ENCODE measurements at regions not wholly inside any gene's neighbourhood (a gene's known extent, or its start where the extent isn't known, plus 50 kb on each side); places are given as distances from the start of the nearest gene placed in this dataset.
"Not testable (repeated sequence)": the region's sequence is repeated elsewhere in the genome, so short reads cannot be mapped to it uniquely, and the experiment has no call there.

- TF ChIP-seq CTCF (conservative IDR thresholded peaks at IDR 0.05; ENCODE audit: low read length) (no peak), EZH2phosphoT487 (IDR thresholded peaks at IDR 0.05; ENCODE audit: borderline replicate concordance, low read depth, low read length) (no peak)
- H3K9me3 ChIP-seq (ENCODE audit: low read length): no peaks in the 10 kb centered on the region
- no peaks in the 10 kb centered on the region for H3K4me1 ChIP-seq (ENCODE audit: insufficient read depth, low read length, poor library complexity, severe bottlenecking)
- no peak overlapping the region for H3K27ac ChIP-seq (ENCODE audit: low read depth, low read length, poor library complexity, severe bottlenecking)
- no peak for DNase-seq (ENCODE audit: low spot score)
- no peak overlapping the region for H3K4me3 ChIP-seq (ENCODE audit: low read depth, low read length, poor library complexity, severe bottlenecking)
- H4K20me1 ChIP-seq (ENCODE audit: insufficient read depth, low read length): no peaks in the 10 kb centered on the region
- no TSS peak for BruUV-seq (replicated peaks)
- ChIA-PET POLR2A (no interaction called here), CTCF (ENCODE audit: unreplicated experiment) (no interaction called here)
- intact Hi-C loops (cut with micrococcal nuclease; ENCODE audit: unreplicated experiment): no loop called here
- no peak overlapping the region for H3K4me2 ChIP-seq (ENCODE audit: low read length)
- H2AFZ ChIP-seq (ENCODE audit: low read length): no peak overlapping the region
- no peaks in the 10 kb centered on the region for H3K79me2 ChIP-seq (ENCODE audit: insufficient read depth, low read depth, low read length)
- H3K36me3 ChIP-seq (ENCODE audit: insufficient read depth, low read length): no peaks in the 10 kb centered on the region
- H3K9me2 ChIP-seq (ENCODE audit: insufficient read depth, low read length): no peaks in the 10 kb centered on the region
These were observed 76.3 kb downstream of the XCL2 start for GRCh38 chr1:168467452-168467851.

GRCh38 chr1:168466714-168467131 is 77.1 kb downstream of the XCL2 start:
- Histone ChIP-seq H3K27ac (ENCODE audit: low read depth, low read length, poor library complexity, severe bottlenecking) (no peak overlapping the region), H3K4me3 (ENCODE audit: low read depth, low read length, poor library complexity, severe bottlenecking) (no peak overlapping the region), H3K9me3 (ENCODE audit: low read length) (no peaks in the 10 kb centered on the region), H3K36me3 (ENCODE audit: insufficient read depth, low read length) (no peaks in the 10 kb centered on the region), H2AFZ (ENCODE audit: low read length) (no peak overlapping the region), H4K20me1 (ENCODE audit: insufficient read depth, low read length) (no peaks in the 10 kb centered on the region), H3K4me2 (ENCODE audit: low read length) (no peak overlapping the region), H3K9me2 (ENCODE audit: insufficient read depth, low read length) (no peaks in the 10 kb centered on the region), H3K4me1 (ENCODE audit: insufficient read depth, low read length, poor library complexity, severe bottlenecking) (no peaks in the 10 kb centered on the region), H3K79me2 (ENCODE audit: insufficient read depth, low read depth, low read length) (no peaks in the 10 kb centered on the region)
- BruUV-seq (replicated peaks): no TSS peak
- no peak for DNase-seq (ENCODE audit: low spot score)
- ChIA-PET CTCF (ENCODE audit: unreplicated experiment) (no interaction called here), POLR2A (no interaction called here)
- TF ChIP-seq EZH2phosphoT487 (IDR thresholded peaks at IDR 0.05; ENCODE audit: borderline replicate concordance, low read depth, low read length): no peak
- no peak for TF ChIP-seq CTCF (conservative IDR thresholded peaks at IDR 0.05; ENCODE audit: low read length)
- intact Hi-C loops (cut with micrococcal nuclease; ENCODE audit: unreplicated experiment): no loop called here

- intact Hi-C loops (cut with micrococcal nuclease; ENCODE audit: unreplicated experiment): no loop called here
- POLR2A ChIA-PET: no interaction called here
These were observed 77.6 kb downstream of the XCL2 start for GRCh38 chr1:168466092-168466713.

GRCh38 chr1:168461108-168461507 is 82.7 kb downstream of the XCL2 start:
- DNase-seq (ENCODE audit: low spot score); CTCF ChIA-PET (ENCODE audit: unreplicated experiment); H3K4me2 ChIP-seq (ENCODE audit: low read length); H3K79me2 ChIP-seq (ENCODE audit: insufficient read depth, low read depth, low read length); BruUV-seq (replicated peaks); H3K4me3 ChIP-seq (ENCODE audit: low read depth, low read length, poor library complexity, severe bottlenecking); H2AFZ ChIP-seq (ENCODE audit: low read length); POLR2A ChIA-PET; H3K4me1 ChIP-seq (ENCODE audit: insufficient read depth, low read length, poor library complexity, severe bottlenecking); H3K36me3 ChIP-seq (ENCODE audit: insufficient read depth, low read length); H3K27ac ChIP-seq (ENCODE audit: low read depth, low read length, poor library complexity, severe bottlenecking); intact Hi-C loops (cut with micrococcal nuclease; ENCODE audit: unreplicated experiment); H3K9me2 ChIP-seq (ENCODE audit: insufficient read depth, low read length); H3K9me3 ChIP-seq (ENCODE audit: low read length); H4K20me1 ChIP-seq (ENCODE audit: insufficient read depth, low read length): not testable (repeated sequence)

More at GRCh38 chr1:168466092-168466713, 77.6 kb downstream of the XCL2 start:
- no peak overlapping the region for H3K4me2 ChIP-seq (ENCODE audit: low read length)
- H3K9me2 ChIP-seq (ENCODE audit: insufficient read depth, low read length): no peaks in the 10 kb centered on the region
- no peaks in the 10 kb centered on the region for H3K4me1 ChIP-seq (ENCODE audit: insufficient read depth, low read length, poor library complexity, severe bottlenecking)
- H3K4me3 ChIP-seq (ENCODE audit: low read depth, low read length, poor library complexity, severe bottlenecking): no peak overlapping the region
- no peak for DNase-seq (ENCODE audit: low spot score)
- CTCF ChIA-PET (ENCODE audit: unreplicated experiment): no interaction called here
- no peak for TF ChIP-seq CTCF (conservative IDR thresholded peaks at IDR 0.05; ENCODE audit: low read length)
- TF ChIP-seq EZH2phosphoT487 (IDR thresholded peaks at IDR 0.05; ENCODE audit: borderline replicate concordance, low read depth, low read length): no peak
- BruUV-seq (replicated peaks): no TSS peak
- no peaks in the 10 kb centered on the region for H3K79me2 ChIP-seq (ENCODE audit: insufficient read depth, low read depth, low read length)
- no peaks in the 10 kb centered on the region for H3K36me3 ChIP-seq (ENCODE audit: insufficient read depth, low read length)
- H4K20me1 ChIP-seq (ENCODE audit: insufficient read depth, low read length): no peaks in the 10 kb centered on the region
- H2AFZ ChIP-seq (ENCODE audit: low read length): no peak overlapping the region
- no peak overlapping the region for H3K27ac ChIP-seq (ENCODE audit: low read depth, low read length, poor library complexity, severe bottlenecking)
- no peaks in the 10 kb centered on the region for H3K9me3 ChIP-seq (ENCODE audit: low read length)

All from OCI-LY7 (cell line).